ENCODE measurements at regions not wholly inside any gene's neighbourhood (a gene's known extent, or its start where the extent isn't known, plus 50 kb on each side); places are given as distances from the start of the nearest gene placed in this dataset.

DNA sequence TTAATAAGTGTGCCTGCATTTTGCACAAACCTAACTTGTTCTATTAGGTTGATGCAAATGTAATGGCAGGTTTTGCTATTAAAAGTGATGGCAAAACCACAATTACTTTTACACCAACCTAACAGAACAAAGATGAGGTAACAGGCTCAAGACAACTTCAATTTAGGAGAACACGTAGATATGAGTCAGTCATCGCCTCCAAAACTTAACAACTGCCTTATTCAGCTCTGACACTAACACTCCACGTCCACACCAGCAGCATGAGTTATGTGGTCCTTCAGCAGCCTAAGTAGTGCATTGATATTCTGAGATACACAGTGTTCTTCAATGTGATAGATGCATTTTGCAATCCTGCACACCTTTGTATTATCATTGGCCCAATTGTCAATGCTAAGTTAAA lies 1175.1 kb upstream of the ACVR2A start:
- TF ChIP-seq EZH2 (IDR thresholded peaks at IDR 0.05; ENCODE audit: low read depth, unreplicated experiment) = no peak
- TF ChIP-seq, protein P1, sequence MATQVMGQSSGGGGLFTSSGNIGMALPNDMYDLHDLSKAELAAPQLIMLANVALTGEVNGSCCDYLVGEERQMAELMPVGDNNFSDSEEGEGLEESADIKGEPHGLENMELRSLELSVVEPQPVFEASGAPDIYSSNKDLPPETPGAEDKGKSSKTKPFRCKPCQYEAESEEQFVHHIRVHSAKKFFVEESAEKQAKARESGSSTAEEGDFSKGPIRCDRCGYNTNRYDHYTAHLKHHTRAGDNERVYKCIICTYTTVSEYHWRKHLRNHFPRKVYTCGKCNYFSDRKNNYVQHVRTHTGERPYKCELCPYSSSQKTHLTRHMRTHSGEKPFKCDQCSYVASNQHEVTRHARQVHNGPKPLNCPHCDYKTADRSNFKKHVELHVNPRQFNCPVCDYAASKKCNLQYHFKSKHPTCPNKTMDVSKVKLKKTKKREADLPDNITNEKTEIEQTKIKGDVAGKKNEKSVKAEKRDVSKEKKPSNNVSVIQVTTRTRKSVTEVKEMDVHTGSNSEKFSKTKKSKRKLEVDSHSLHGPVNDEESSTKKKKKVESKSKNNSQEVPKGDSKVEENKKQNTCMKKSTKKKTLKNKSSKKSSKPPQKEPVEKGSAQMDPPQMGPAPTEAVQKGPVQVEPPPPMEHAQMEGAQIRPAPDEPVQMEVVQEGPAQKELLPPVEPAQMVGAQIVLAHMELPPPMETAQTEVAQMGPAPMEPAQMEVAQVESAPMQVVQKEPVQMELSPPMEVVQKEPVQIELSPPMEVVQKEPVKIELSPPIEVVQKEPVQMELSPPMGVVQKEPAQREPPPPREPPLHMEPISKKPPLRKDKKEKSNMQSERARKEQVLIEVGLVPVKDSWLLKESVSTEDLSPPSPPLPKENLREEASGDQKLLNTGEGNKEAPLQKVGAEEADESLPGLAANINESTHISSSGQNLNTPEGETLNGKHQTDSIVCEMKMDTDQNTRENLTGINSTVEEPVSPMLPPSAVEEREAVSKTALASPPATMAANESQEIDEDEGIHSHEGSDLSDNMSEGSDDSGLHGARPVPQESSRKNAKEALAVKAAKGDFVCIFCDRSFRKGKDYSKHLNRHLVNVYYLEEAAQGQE (IDR thresholded peaks at IDR 0.05; ENCODE audit: unreplicated experiment) = no peak
- TF ChIP-seq, protein P2, sequence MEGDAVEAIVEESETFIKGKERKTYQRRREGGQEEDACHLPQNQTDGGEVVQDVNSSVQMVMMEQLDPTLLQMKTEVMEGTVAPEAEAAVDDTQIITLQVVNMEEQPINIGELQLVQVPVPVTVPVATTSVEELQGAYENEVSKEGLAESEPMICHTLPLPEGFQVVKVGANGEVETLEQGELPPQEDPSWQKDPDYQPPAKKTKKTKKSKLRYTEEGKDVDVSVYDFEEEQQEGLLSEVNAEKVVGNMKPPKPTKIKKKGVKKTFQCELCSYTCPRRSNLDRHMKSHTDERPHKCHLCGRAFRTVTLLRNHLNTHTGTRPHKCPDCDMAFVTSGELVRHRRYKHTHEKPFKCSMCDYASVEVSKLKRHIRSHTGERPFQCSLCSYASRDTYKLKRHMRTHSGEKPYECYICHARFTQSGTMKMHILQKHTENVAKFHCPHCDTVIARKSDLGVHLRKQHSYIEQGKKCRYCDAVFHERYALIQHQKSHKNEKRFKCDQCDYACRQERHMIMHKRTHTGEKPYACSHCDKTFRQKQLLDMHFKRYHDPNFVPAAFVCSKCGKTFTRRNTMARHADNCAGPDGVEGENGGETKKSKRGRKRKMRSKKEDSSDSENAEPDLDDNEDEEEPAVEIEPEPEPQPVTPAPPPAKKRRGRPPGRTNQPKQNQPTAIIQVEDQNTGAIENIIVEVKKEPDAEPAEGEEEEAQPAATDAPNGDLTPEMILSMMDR (conservative IDR thresholded peaks at IDR 0.05; ENCODE audit: low read depth in 2 of 2) = no peak
- no peak for TF ChIP-seq EZH2phosphoT487 (IDR thresholded peaks at IDR 0.05; ENCODE audit: unreplicated experiment)
- no peak for TF ChIP-seq CREB1 (CRISPR knock-in tag; IDR thresholded peaks at IDR 0.05; ENCODE audit: low read depth)

Measured in GM23338 (cell line).